GM21381 (cell line): ENCODE measurements at regions not wholly inside any gene's neighbourhood (a gene's known extent, or its start where the extent isn't known, plus 50 kb on each side); places are given as distances from the start of the nearest gene placed in this dataset.
A peak's percentile ranks its signal among the peaks of the same experiment; 100 is the strongest.

Experiments
- ATAC-seq: cut with Tn5 transposase; IDR thresholded peaks from one replicate; pipeline ENCODE4 v1.9.1; 2021; ENCODE audit warnings: mild to moderate bottlenecking, moderate library complexity; ENCODE audit not compliant: unreplicated experiment

- no peak for ATAC-seq
These were observed 120.1 kb upstream of the MAX start for GRCh38 chr14:65222440-65222858.

- no peak for ATAC-seq
These were observed 121.3 kb upstream of the MAX start for GRCh38 chr14:65223636-65224035.

- no peak for ATAC-seq
These were observed 122.5 kb upstream of the MAX start for GRCh38 chr14:65224799-65225198.

GRCh38 chr14:65225299-65226159 lies 123.2 kb upstream of the MAX start:
- no peak for ATAC-seq

GRCh38 chr14:65226824-65227604 lies 124.7 kb upstream of the MAX start:
- no peak for ATAC-seq

- peak; percentile 81 for ATAC-seq
These were observed 126.1 kb upstream of the MAX start for GRCh38 chr14:65228436-65228835.

- no peak for ATAC-seq
These were observed 126.8 kb upstream of the MAX start for GRCh38 chr14:65228956-65229747.

- ATAC-seq: no peak
These were observed 127.7 kb upstream of the MAX start for GRCh38 chr14:65229748-65230728.

- ATAC-seq: no peak
These were observed 129.1 kb upstream of the MAX start for GRCh38 chr14:65231286-65231980.

- ATAC-seq: no peak
These were observed 132.5 kb upstream of the MAX start for GRCh38 chr14:65234752-65235361.

GRCh38 chr14:65237023-65237814 lies 134.9 kb upstream of the MAX start:
- no peak for ATAC-seq

- ATAC-seq: no peak
These were observed 135.6 kb upstream of the MAX start for GRCh38 chr14:65237941-65238340.

GRCh38 chr14:65238456-65238855 lies 136.1 kb upstream of the MAX start:
- no peak for ATAC-seq

GRCh38 chr14:65239143-65239937 lies 137.0 kb upstream of the MAX start:
- no peak for ATAC-seq

GRCh38 chr14:65239938-65240296 lies 137.6 kb upstream of the MAX start:
- ATAC-seq: no peak

- no peak for ATAC-seq
These were observed 138.9 kb upstream of the MAX start for GRCh38 chr14:65241125-65241752.

- no peak for ATAC-seq
These were observed 140.4 kb upstream of the MAX start for GRCh38 chr14:65242732-65243134.
